RWPE1 (cell line): ENCODE measurements at regions not wholly inside any gene's neighbourhood (a gene's known extent, or its start where the extent isn't known, plus 50 kb on each side); places are given as distances from the start of the nearest gene placed in this dataset.
A peak's percentile ranks its signal among the peaks of the same experiment; 100 is the strongest.
"Not testable (repeated sequence)": the region's sequence is repeated elsewhere in the genome, so short reads cannot be mapped to it uniquely, and the experiment has no call there.

Experiments used
- CTCF ChIA-PET: fragments of 350-600 bp; sonication (Branson Sonifier 250); formaldehyde crosslinking; extraction: SDS; loops from one replicate; lab custom pipeline; 2021; lab: Yijun Ruan, JAX
- POLR2A ChIA-PET: fragments of 400-600 bp; formaldehyde crosslinking; extraction: SDS; loops from one replicate; lab custom pipeline; 2020; ENCODE audit warnings: antibody characterized with exemption; ENCODE audit not compliant: low non-redundant PET; lab: Yijun Ruan, JAX
- DNase-seq: peaks from one replicate; pipeline ENCODE4 v3.0.0; 2012; ENCODE audit warnings: low spot score
- H3K27ac ChIP-seq: fragments of 450-650 bp; 2 replicates; pipeline ENCODE4 v1.5.1; 2017
- TF ChIP-seq, protein P1 (sequence below): fragments of 450-650 bp; conservative IDR thresholded peaks from 2 replicates; pipeline ENCODE4 v1.5.1; 2017; ENCODE audit warnings: low read depth, mild to moderate bottlenecking

DNA sequence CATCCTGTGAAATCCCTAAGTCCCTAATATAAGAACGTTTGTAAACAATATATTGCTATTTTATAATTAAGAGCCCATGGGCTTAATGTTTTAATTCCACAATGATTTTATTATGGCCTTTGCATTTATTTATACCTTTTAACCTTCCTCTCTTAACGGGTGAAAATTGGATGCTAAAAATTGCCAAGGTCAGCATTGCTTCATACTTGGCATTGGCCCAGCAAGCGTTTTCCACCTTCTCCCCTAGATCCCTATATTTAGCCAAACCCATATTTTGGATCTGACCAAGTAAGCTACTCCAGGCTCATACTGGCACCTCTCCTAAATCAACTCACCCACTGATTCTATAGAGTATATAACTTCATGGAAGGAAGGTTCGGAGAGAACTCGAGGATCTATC lies 188.0 kb upstream of the NR2F2 start:
- no peak for DNase-seq
- TF ChIP-seq, protein P1, sequence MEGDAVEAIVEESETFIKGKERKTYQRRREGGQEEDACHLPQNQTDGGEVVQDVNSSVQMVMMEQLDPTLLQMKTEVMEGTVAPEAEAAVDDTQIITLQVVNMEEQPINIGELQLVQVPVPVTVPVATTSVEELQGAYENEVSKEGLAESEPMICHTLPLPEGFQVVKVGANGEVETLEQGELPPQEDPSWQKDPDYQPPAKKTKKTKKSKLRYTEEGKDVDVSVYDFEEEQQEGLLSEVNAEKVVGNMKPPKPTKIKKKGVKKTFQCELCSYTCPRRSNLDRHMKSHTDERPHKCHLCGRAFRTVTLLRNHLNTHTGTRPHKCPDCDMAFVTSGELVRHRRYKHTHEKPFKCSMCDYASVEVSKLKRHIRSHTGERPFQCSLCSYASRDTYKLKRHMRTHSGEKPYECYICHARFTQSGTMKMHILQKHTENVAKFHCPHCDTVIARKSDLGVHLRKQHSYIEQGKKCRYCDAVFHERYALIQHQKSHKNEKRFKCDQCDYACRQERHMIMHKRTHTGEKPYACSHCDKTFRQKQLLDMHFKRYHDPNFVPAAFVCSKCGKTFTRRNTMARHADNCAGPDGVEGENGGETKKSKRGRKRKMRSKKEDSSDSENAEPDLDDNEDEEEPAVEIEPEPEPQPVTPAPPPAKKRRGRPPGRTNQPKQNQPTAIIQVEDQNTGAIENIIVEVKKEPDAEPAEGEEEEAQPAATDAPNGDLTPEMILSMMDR: no peak
- POLR2A ChIA-PET: no interaction called here
- H3K27ac ChIP-seq: no peak overlapping the region
- CTCF ChIA-PET: no interaction called here

GRCh38 chr15:96144734-96145133 lies 185.8 kb upstream of the NR2F2 start:
- TF ChIP-seq, protein P1: no peak
- ChIA-PET POLR2A (no interaction called here), CTCF (no interaction called here)
- no peak for DNase-seq
- H3K27ac ChIP-seq: no peak overlapping the region

DNA sequence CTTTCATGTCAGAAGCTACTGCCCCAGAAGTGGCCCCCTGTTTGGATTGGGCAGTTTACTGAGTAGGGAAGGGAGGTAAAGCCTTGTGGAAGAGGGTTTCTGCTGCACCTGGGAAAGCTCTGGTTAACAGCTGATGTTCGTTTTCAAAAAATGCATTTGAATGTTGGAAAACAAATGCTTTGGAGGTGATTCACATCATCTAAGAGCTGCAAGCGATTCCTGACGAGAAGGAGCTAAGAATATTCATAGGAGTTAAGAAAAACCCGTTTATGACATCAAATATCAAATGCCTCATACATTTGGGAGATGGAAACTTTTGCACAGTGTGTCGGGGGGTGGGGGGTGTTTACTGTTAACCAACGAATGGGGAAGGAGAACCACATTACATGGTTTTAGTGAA lies 183.8 kb upstream of the NR2F2 start:
- ChIA-PET CTCF (interaction anchor here (0.7 kb wide), 1 partner anchor 10 kb away, joined by 3 read pairs; no protein-coding TSS in a partner anchor), POLR2A (no interaction called here)
- TF ChIP-seq, protein P1: no peak
- no peak overlapping the region for H3K27ac ChIP-seq
- no peak for DNase-seq

DNA sequence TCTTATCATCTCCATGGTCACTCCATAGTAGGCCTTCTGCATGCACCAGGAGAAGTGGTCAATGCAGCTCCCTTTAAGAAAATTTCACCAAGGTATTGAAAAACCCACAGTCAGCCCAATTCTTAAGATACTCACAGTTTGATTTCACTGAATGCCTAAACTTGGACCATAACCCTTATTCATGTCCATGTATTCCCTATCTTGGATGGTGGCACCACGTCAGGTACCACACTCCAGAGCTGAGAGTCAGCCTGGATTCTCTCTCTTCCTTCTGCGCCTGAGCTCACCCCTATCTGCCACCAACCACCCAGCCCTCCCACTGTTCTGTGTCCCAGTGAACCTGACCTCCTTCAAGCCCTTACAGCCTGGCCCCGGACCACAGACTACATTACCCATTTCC lies 183.2 kb upstream of the NR2F2 start:
- H3K27ac ChIP-seq: no peak overlapping the region
- ChIA-PET CTCF (no interaction called here), POLR2A (no interaction called here)
- DNase-seq: no peak
- TF ChIP-seq, protein P1: no peak

DNA sequence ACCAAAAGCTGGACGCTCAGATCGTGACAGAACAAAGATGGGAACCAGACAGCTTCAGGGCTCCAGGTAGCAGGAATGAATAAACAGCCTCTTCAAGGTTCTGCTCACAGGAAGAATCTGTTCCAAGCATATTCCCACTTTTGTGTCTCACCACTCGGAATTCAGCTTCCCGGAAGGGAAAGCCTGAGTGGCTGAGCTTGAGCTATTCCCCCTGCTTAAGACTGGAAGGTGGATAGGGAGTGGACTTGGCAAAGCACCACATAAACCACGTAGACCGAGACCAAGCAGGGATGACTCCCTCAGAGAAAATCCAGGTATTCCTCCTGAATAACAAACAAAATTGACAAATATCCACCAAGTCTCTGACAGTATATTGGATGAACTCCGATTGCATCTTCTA lies 180.2 kb upstream of the NR2F2 start:
- POLR2A ChIA-PET: no interaction called here
- CTCF ChIA-PET: no interaction called here
- H3K27ac ChIP-seq: no peak overlapping the region

DNA sequence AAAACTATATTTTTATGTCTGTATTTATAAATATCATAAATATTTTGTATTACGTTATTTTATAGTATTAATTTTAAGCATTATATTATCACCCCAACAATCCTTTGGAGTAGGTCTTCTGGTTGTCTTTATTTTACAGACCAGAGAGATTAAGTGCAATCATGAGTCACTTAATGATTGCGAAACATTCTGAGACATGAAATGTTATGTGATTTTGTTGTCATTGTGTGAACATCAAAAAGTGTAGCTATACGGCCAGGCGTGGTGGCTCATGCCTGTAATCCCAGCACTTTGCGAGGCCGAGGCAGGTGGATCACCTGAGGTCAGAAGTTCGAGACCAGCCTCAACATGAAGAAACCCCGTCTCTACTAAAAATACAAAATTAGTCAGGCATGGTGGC lies 178.8 kb upstream of the NR2F2 start:
- POLR2A ChIA-PET: not testable (repeated sequence)
- DNase-seq: peak; percentile 63
- CTCF ChIA-PET: interaction anchor here (0.6 kb wide), 1 partner anchor 176 kb away, joined by 4 read pairs; no protein-coding TSS in a partner anchor
- peak overlapping the region; percentile 33; the same call in 1 of the 2 replicates for H3K27ac ChIP-seq

More for the DNA sequence above, 180.2 kb upstream of the NR2F2 start:
- TF ChIP-seq, protein P1: no peak
- no peak for DNase-seq

DNA sequence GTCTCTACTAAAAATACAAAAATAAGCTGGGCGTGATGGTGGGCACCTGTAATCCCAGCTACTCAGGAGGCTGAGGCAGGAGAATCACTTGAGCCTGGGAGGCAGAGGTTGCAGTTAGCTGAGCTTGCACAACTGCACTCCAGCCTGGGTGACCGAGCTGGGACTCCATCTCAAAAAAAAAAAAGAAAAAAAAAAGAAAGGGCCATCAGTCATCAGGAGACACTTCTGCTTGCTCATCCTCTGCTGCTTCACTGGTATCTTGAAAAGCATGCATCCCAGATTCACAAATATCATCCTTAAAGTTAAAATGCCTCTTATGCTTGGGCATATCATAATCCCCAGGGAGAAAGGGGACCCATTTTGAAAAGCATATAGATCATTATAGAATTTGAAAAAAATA lies 176.6 kb upstream of the NR2F2 start:
- H3K27ac ChIP-seq: no peak overlapping the region
- TF ChIP-seq, protein P1: no peak
- POLR2A ChIA-PET: no interaction called here
- CTCF ChIA-PET: interaction anchor here (0.6 kb wide), 1 partner anchor 24 kb away, joined by 3 read pairs; no protein-coding TSS in a partner anchor
- DNase-seq: no peak
